NCI-H128 (cell line): ENCODE measurements at regions not wholly inside any gene's neighbourhood (a gene's known extent, or its start where the extent isn't known, plus 50 kb on each side); places are given as distances from the start of the nearest gene placed in this dataset.

Experiments
- DNase-seq: peaks from one replicate; lab custom pipeline; 2025; ENCODE audit not compliant: unreplicated experiment; lab: John Stamatoyannopoulos, UW

DNA sequence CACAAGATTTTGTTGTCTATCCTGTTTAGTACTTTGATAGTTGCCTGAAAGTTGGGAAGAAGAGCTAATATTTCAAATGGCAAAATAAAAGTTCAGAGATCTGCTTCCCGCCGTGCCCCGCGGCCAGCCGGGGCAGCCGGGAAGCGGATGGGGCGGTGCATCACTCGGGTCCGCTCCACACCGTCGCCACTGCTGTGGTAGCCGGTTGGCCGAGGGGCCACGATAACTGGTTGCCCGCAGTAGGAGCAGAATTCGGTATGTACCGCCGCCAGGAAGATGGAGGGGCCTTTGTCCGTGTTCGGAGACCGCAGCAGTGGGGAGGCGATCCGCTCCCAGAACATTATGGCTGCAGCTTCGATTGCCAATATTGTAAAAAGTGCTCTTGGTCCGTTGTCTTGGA, 427.2 kb upstream of the PDE3A start:
- no peak for DNase-seq

GRCh38 chr12:19945559-19946435, 422.5 kb upstream of the PDE3A start:
- DNase-seq = no peak

DNA sequence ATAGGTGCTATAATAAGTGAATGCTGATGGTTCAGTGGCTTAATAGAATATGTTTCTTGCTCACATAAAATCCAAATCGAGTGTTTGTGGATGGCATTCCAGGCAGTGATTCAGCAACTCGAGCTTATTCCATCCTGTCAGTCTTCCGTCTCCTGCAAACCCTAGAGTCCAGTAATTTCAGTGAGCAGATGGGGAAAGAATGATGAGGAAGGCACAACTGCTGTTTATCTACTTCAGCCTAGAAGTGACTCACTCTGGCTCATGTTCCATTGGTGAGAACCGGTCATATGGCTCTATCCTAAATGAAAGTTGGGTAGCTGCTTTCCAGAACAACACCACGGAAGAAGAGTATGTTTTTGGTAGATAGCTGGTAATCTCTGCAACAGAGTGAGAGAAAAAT, 421.8 kb upstream of the PDE3A start:
- no peak for DNase-seq

- DNase-seq = no peak
Observed at GRCh38 chr12:19947344-19947743, 421.0 kb upstream of the PDE3A start.

DNA sequence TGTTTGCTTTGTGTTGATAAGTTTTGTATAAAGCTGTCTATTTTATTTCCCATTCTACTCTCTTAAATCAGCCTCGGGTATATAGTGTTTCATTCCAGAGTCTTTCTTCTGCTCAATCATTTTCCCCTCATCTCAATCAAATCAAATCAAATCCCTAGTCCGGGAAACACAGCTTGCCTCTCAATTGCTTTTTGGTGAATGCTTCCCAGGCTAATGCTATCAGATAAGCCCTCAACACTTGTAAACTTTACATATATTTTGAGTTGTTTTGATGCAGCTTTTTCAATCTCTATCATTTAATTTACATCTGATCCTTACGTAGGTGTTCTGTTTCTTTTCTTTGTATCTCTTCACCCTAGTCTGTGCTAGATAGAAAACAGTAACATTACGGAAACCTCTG, 416.7 kb upstream of the PDE3A start:
- no peak for DNase-seq

GRCh38 chr12:19953734-19954133, 414.6 kb upstream of the PDE3A start:
- DNase-seq = no peak

- DNase-seq = no peak
Observed at GRCh38 chr12:19954163-19954562, 414.2 kb upstream of the PDE3A start.

DNA sequence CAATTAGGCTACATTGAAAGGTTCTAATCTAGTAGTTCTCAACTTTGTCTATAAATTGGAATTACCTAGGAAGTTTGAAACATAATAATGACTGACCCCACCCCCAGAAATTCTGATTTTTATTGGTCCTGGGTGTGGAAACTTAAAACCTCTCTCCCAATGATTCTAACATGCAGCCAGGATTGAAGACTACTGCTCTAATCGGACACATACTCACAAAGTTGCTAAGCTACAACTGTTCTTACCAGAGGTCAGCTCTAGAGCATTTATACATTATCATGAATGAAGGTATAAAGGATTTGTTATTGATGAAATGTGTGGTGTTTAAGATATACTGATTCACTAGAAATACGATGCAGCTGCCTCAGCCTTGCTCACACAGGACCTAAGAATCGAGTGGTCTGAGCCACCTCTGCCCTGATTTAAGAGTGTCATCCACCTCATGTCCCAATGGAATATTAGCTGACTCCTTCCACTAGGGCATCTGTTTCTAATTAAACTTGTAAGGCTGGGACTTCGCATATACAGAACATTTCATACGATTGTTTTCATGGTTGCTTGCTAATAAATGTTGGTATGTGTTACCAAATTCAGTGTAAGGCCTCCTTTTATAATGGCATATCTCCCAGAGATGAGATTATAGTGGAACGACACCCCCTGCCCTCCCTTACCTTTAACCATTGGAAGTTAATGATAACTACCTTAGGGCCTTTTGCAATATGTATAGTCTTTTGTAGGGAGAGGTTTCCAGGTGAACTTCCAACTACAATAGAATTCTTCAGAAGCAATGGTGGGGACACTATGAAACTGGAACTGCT, 410.8 kb upstream of the PDE3A start:
- no peak for DNase-seq

DNA sequence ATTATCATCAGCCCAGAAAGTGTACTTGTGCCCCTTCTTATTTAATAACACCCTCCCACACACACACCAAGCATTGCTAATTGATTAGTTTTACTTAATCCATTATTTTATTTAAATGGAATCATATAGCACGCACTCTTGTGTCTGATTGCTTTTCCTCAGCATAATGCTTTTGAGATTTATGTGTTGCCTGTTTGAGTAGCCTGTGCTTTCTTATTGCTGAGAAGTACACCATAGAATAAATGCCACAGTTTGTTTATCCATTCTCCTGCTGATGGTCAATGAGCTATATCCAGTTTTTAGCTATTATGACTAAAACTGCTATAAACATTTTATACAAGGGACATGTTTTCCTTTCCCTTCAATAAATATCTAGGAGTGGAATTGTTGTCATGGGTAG, 409.9 kb upstream of the PDE3A start:
- DNase-seq = no peak

GRCh38 chr12:19959353-19959752, 409.0 kb upstream of the PDE3A start:
- no peak for DNase-seq

GRCh38 chr12:19960527-19960926, 407.8 kb upstream of the PDE3A start:
- DNase-seq = no peak

GRCh38 chr12:19962192-19962591, 406.1 kb upstream of the PDE3A start:
- no peak for DNase-seq

DNA sequence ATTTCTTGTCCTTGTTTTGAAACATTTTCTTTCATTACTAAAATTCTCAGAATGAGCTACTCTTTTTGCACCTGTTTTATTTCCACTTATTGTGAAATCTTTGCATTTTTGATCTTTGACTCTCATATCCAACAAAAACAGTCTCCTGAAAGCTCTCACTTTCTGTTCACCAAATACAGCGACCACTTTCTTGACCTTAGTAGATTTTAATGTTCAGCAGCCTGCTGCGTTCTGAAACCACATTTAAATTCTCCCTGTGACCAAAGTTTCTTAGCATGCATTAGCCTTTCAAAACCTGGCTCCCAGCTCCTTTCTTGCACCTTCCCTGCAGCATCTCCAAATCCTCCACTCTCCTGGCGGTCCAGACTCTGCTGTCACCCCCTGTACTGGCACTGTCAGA, 404.4 kb upstream of the PDE3A start:
- no peak for DNase-seq

DNA sequence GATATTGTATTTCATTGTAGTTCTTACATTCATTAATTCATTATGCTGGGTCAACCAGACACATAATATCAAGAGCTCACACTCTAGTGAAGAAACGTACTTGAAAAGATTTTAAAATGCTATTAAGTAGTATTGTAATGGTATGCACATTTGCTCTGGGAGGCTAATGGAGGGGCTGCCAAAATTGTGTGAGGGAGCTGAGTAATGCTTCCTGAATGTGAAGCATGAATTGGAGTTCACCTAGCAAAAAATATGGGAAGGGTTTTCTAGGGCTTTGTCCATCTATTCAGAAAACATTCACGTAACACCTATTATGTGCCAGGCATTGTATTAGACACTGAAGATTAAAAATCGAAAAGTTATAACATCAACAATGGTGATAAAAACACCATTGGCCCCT, 403.8 kb upstream of the PDE3A start:
- DNase-seq = no peak

DNA sequence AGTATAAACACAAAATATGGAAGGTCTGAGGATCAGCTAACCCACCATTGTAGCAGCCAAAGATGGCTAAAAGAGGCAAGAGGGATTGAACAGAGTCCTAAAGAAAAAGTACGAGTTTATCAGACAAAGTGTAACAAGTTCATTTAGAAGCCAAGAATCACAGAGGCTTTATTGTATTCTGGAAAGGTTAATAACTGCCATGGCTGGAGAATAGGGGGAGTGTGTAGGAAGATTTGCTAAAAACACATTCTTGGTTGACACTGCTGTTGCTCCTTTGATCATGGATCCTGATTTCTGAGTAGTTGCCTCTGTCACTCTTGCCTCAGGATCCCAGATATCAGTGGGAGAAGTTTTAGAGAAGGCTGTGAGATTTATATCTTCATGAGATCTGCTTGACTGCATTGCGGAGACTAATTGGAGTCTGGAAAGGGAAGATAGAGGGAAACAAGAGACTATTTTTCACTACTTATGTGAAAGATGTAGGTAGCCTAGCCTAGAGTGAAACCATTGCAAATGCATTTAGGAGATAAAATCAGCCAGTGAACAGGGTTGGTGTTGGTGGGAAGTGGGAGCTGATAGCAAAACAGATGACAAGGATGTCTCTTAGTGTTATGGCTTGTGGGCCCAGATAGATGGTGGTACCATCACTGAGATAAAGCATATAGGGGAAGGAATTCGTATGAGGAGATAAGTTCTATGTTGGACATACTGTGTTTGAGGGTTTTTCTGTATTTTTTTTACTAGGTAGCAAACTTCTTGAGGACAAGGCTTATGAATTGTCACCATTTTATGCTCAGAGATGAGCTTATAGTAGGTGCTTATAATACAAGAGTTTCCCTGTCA, 402.9 kb upstream of the PDE3A start:
- no peak for DNase-seq

DNA sequence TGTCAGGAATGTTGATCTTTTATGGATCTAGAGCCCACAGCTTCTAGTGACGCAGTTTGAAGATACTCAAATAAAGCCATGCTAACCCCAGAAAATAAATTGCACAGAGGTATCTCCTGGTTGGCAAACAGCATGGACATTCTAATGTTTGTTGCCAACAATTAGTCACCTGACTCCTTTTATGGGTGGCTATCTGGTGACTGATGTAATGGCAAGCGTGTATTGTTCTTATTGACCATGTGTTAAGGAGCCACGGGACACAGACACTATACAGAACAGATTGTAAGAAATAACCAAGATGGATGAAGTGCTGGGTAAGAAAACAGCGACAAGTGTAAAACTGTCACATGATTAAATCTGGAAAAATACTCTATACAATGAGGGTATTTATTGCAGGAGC, 401.3 kb upstream of the PDE3A start:
- DNase-seq = no peak

- no peak for DNase-seq
Observed at GRCh38 chr12:19967431-19967830, 400.9 kb upstream of the PDE3A start.

DNA sequence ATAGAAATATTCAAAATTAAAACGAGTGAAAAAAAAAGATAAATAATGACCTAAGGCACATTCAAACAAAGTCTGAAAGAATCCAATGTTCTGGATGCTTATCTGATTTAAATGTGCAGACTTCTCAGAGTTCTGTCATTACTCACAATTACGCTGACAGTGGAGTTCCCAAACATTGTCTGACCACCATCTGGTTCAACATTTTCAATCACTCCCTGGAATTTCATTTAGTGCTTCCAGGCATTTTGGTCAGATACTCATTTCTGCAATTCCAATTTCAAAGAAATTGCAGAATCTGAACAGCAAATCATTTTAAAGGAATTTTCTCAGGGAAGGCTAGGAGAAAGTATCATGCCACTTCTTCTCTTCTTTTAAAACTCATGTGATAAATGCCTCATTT, 398.2 kb upstream of the PDE3A start:
- no peak for DNase-seq

- no peak for DNase-seq
Observed at GRCh38 chr12:19970821-19971220, 397.5 kb upstream of the PDE3A start.

DNA sequence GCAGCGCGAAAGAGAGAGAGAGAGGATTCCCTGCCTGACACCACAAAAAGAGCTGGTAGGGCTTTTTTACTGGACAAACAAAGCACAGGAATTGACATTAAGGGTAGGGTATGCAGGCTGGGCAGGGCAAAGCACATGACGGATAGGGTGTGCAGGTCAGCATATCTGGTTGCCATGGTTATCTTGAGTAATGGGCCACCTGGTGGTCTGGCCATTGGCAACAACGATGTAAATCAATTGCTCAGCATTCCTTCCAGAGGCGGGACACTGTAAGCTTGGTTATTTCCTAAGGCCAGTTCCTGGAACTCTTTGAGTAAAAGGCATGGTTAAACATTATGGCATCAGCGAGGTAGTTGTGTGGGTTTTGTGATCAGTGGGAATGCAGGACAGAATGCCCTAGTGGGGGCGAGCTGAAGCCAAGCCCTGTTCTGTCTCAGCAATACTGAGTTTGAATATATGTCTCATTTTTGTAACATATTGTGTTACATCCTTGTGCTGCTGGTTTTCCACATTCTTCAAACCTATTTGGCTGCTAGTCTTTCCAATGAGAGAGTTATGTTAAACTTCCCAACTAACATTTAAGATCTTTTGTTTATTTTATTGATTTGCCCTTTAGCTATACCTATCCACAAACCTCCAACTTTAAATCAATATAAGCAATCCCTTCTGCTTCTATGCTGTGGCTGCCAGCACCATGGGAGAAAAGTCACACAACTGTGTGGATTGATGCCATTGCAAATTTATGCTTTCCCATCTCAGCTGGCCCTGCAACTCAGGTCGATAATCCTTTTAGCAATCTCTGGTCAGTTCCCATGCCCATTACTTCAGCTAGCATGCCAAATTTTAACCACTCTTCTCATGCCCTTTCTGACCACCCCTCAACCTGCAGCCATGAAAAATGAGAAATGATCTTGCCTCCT, 396.7 kb upstream of the PDE3A start:
- no peak for DNase-seq
